HuH-7 (cell line): ENCODE measurements at regions not wholly inside any gene's neighbourhood (a gene's known extent, or its start where the extent isn't known, plus 50 kb on each side); places are given as distances from the start of the nearest gene placed in this dataset.
"Not testable (repeated sequence)": the region's sequence is repeated elsewhere in the genome, so short reads cannot be mapped to it uniquely, and the experiment has no call there.

Source experiments
- DNase-seq: peaks from one replicate; pipeline ENCODE4 v3.0.0; 2011; ENCODE audit warnings: low spot score

GRCh38 chr6:141393405-141394124 is 739.2 kb upstream of the GJE1 start:
- DNase-seq, result no peak

GRCh38 chr6:141391135-141391534 is 741.6 kb upstream of the GJE1 start:
- not testable (repeated sequence) for DNase-seq

DNA sequence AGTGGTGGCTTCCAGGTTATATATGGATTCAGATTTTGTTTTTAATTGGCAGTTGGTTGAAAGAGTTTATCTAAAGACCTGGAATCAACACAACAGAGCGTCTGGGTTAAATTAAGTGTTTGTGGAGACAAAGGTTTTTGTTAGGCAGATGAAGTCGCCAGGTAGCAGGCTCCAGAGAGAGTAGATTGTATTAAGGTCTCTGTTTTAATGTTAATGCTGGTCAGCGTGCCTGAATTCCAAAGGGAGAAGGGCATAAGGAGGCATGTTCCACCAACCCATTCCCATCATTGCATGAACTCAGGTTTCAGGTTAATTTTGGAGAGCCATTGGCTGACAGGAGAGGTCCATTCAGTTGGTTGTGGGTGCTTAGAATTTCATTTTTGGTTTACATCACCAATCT is 744.1 kb upstream of the GJE1 start:
- DNase-seq, result no peak

- DNase-seq, result no peak
Measured at GRCh38 chr6:141370438-141370837, 762.3 kb upstream of the GJE1 start.

DNA sequence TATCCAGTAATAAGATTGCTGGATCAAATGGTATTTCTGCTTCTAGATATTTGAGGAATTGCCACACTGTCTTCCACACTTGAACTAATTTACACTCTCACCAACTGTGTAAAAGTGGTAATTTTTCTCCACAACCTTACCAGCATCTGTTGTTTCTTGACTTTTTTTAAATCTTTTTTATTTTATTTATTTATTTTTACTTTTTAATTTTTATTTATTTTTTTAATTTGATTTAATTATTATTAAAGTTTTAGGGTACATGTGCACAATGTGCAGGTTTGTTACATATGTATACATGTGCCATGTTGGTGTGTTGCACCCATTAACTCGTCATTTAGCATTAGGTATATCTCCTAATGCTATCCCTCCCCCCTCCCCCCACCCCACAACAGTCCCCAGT is 765.9 kb upstream of the GJE1 start:
- not testable (repeated sequence) for DNase-seq

- DNase-seq, result no peak
Measured at GRCh38 chr6:141364694-141365093, 768.0 kb upstream of the GJE1 start.

DNA sequence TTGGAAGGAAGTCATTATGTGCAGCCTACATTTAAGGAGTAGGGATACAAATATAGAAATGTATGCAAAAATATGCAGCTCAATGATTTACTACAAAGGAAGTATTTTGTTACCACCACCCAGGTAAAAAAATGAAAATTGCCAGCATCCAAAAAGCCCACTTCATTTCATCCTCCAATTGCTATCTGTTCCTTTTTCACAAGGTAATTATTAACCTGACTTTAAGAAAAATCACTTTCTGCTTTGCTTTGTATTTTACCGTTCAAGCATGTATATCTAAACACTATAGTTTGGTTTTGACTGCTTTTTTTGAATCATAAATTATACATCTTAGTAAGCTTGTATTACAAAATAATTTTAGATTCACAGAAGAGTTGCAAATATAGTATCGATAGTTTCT is 768.5 kb upstream of the GJE1 start:
- no peak for DNase-seq

- no peak for DNase-seq
Measured at GRCh38 chr6:141361559-141361958, 771.2 kb upstream of the GJE1 start.

DNA sequence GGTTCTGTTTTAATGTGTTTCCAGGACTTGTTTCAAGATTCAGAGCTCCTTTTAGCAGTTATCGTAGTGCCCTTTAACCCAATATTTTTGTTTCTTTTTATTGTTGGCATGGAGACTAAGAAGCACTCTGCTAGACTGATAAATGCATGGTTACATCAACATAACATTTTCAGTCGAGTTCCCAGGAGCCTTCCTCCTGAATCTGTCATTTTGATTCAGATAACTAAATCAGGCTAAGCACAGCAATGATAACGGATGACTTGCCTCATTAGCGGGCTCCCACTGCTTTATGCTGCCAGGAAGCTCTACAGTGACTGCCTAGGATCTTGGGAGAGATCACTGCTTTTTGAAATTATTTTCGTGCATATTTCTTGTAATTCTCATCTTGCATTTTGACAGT is 772.8 kb upstream of the GJE1 start:
- DNase-seq, result no peak

DNA sequence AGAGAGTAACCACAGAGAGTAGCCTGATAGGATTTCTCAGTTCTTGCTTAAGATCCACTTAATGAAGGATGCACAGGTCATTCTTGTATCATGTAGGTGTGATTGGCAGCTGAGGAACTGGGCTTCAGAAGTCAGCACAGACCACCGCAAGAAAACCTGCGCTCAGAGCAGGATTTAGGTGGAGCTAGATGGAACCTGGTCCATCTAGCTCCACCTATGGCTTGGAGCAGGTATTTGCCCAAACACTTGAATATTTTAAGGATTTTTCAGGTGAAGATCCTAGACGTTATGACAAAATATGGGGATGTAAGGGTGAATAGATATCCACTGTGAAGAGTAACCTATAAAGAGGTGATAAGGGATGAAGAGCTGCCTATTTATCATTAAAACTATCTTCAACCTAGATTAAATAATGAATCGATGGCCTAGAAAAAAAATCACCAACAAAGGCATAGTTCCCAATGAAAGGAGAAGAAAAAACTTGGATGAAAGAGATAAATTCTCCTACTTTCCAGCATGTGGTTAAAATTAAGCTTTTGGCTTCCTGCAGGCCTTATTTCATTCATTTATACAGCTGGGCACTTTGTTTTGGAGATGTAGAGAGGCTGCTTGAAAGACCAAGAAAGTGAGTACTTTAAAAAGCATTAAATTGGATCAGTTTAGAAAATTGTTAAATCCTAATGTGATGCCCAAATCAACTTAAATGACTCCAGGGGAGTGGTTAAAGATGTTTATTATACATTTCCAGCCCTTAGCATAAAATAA is 778.4 kb upstream of the GJE1 start:
- no peak for DNase-seq

DNA sequence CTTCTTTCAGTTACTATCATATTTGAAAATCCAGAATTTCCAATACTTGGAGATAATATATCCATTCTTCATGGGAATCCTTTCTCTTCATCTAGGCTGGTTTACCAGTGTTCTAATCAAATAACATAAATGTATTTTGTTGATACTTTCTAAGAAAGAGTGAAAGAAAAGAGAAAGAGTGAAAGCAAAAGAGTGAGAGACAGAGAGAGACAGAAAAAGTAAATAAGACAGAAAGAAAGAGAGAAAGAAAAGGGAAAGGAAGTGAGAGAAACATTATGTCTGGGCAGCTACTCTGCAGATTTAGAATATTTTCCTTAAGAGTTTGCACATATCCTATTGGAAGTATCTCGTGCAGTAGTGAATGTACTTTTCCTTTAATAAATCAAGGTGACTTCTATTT is 781.0 kb upstream of the GJE1 start:
- DNase-seq, result no peak

GRCh38 chr6:141349710-141350109 is 783.0 kb upstream of the GJE1 start:
- no peak for DNase-seq

- no peak for DNase-seq
Measured at GRCh38 chr6:141347906-141348492, 784.7 kb upstream of the GJE1 start.

DNA sequence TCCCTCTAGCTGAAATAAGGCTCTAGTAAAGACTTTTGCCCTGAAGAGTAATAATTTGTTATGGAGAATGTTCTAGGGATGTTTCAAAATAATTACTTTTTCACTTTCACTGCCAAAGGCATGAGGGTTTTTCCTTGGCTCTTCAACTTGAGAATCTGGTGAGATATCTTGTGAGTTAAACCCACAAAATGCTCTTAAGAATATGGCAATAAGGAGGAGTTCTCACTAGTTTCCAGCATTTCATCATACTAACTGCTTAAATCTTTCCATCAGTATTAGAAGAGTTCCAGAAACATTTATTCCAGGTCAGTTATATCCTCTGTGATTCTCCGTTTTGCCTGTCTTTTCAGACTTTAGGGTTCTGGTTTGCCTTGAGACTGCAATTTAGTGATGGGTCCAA is 785.6 kb upstream of the GJE1 start:
- DNase-seq, result no peak

- DNase-seq, result no peak
Measured at GRCh38 chr6:141346535-141346934, 786.2 kb upstream of the GJE1 start.

GRCh38 chr6:141337191-141337590 is 795.5 kb upstream of the GJE1 start:
- no peak for DNase-seq

GRCh38 chr6:141335477-141336273 is 797.0 kb upstream of the GJE1 start:
- DNase-seq, result no peak

DNA sequence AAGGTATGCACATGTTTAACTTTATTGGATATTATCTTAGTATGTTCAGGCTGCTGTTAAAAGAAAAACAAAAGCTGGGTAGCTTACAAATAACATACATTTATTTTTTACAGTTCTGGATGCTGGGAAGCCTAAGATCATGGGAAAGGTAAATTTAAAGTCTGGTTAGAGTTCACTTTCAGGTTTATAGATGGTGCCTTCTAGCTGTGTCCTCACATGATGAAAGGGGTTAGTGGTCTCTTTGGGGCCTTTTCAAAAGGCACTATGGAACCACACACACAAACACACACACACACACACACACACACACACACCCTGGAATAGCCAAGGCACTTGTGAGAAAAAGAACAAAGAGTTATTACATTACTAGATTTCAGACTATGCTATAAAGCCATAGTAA is 805.8 kb upstream of the GJE1 start:
- no peak for DNase-seq

GRCh38 chr6:141326426-141326825 is 806.3 kb upstream of the GJE1 start:
- DNase-seq, result no peak

- DNase-seq, result no peak
Measured at GRCh38 chr6:141321493-141322347, 811.0 kb upstream of the GJE1 start.

DNA sequence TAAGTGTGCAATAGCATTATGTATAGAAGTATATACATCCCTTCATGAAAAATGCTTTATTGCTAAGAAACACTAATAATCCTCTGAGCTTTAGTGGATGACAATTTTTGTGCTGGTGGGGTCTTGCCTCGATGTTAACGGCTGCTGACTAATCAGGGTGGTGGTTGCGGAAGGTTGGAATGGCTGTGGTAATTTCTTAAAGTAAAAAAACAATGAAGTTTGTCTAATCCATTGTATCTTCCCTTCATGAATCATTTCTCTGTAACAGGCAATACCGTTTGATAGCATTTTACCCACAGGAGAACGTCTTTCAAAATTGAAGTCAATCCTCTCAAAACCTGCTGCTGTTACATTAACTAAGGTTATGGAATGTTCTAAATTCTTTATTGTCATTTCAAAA is 816.5 kb upstream of the GJE1 start:
- no peak for DNase-seq

- no peak for DNase-seq
Measured at GRCh38 chr6:141313986-141314385, 818.7 kb upstream of the GJE1 start.
